ENCODE measurements at regions not wholly inside any gene's neighbourhood (a gene's known extent, or its start where the extent isn't known, plus 50 kb on each side); places are given as distances from the start of the nearest gene placed in this dataset.
"Not testable (repeated sequence)": the region's sequence is repeated elsewhere in the genome, so short reads cannot be mapped to it uniquely, and the experiment has no call there.

DNA sequence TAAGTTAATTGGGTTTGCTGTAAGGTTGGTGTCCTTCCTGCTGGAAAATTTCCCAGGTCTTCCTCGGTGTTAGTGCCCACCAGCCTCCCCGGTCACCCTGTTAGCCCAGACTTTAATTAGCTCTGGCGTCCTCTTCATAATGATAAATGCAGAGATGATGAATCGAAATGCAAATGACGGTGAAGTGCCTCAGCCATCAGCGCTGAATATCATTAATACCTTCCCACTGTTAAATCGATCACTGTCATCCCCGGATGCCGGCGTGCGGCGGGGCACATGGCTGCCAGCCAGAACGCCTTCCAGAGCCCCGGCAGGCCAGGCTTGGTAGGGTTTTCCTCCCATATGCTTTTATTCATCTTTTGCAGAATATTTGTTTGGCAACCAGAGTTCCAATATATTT lies 204.5 kb downstream of the IRX2 start:
- no peaks in the 10 kb centered on the region for H3K27me3 Mint-ChIP-seq (ENCODE audit: low read depth)
- no peak overlapping the region for H3K4me3 Mint-ChIP-seq
- H3K27ac Mint-ChIP-seq = no peak overlapping the region
- no peaks in the 10 kb centered on the region for H3K36me3 Mint-ChIP-seq (ENCODE audit: insufficient read depth in 2 of 2)
- ATAC-seq (replicated peaks in 1 of 2) (no peak), DNase-seq (no peak)
- H3K9me3 Mint-ChIP-seq = peaks cover 0 to 4% of the 10 kb centered on the region in 2 donors
- no peaks in the 10 kb centered on the region for H3K4me1 Mint-ChIP-seq (ENCODE audit: low read depth)

DNA sequence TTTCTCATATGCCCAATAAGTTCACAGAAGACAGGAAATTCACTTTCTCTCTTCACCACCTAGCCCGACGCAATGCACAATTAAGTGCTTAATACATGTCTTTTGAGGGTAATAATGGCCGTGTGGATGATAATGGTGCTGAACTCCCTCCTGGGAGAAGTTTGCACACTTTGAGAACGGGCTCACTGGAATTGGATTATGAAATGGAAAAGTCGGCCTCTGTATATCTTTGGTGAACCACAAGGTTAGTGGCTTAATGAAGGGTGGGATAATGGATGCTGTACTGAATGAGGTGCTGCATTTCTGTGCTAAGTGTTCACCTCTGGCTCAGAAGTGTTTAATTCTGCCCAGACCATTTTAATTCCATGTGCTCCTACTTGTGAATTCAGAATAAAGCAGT lies 207.5 kb downstream of the IRX2 start:
- Mint-ChIP-seq H3K36me3 (ENCODE audit: insufficient read depth in 2 of 2) (no peaks in the 10 kb centered on the region), H3K27me3 (ENCODE audit: low read depth) (no peaks in the 10 kb centered on the region), H3K4me3 (no peak overlapping the region), H3K9me3 (peaks cover 12 to 17% of the 10 kb centered on the region in 2 donors), H3K27ac (no peak overlapping the region), H3K4me1 (ENCODE audit: low read depth) (no peaks in the 10 kb centered on the region)
- DNase-seq (no peak), ATAC-seq (replicated peaks in 1 of 2) (no peak)

DNA sequence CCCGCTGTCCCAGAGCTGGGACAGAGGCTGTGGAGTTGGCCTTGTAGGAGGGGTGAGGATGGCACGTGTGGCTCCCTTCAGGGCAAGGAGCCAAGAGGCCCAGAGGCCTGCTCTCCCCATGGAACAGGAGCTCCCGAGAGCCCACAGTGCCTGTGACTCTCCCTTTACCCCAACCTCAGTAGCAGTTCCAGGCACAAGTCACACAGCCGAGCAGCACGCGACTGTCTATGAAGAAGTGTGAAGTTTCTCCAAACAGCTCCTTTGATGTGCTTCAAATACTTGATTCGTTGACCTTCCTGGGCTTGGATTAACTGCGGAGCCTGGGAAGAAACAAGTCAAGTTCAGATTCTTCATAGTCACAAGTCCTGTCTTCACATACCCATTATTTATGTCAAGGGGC lies 208.7 kb downstream of the IRX2 start:
- Mint-ChIP-seq H3K4me3 (no peak overlapping the region), H3K36me3 (ENCODE audit: insufficient read depth in 2 of 2) (no peaks in the 10 kb centered on the region), H3K27me3 (ENCODE audit: low read depth) (no peaks in the 10 kb centered on the region), H3K9me3 (peaks cover 12 to 17% of the 10 kb centered on the region in 2 donors), H3K4me1 (ENCODE audit: low read depth) (no peaks in the 10 kb centered on the region), H3K27ac (no peak overlapping the region)
- ATAC-seq (replicated peaks in 1 of 2) = no peak
- DNase-seq = no peak

DNA sequence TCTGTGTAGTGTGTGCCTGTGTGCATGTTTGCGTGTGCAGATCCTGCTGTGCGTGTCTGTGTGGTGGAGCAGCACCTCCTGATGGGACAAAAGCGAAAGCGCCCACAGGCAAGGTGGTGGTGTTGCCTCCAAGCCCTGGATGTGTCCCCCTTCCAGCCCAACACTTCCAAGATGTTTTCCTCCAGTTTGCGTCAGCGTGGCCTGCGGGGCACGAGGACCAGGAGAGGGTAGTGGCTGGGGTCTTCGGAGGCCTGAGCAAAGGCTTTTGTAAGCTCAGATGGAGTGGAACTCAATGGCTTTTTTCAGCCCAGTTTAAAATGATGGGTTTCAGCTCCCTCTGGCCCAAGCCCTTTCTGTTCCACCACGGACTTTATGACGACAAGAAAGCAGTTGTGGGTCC lies 209.5 kb downstream of the IRX2 start:
- Mint-ChIP-seq H3K27me3 (ENCODE audit: low read depth) (no peaks in the 10 kb centered on the region), H3K36me3 (ENCODE audit: insufficient read depth in 2 of 2) (no peaks in the 10 kb centered on the region)
- no peak for DNase-seq

DNA sequence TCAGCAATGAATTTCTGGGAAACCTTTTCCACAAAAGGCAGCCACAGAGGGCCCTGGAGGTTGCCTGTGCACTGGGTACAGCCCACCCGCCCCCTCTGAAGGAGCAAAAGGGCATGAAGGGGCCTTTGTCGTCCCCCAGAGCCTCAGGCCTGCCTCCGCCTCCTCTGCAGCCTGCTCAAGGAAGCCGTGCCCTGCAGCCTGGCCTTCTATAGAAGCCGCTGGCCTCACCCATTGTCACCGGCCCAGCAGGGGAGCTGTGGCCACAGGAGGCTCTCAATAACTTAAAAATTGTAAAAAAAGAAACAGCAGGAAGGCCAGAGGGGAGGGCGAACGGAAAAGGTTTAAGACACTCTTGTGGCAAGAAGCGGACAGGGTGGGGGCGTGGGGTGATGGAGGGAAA lies 213.3 kb downstream of the IRX2 start:
- H3K36me3 Mint-ChIP-seq (ENCODE audit: insufficient read depth in 2 of 2) = no peaks in the 10 kb centered on the region

More for the DNA sequence above, 209.5 kb downstream of the IRX2 start:
- Mint-ChIP-seq H3K4me1 (ENCODE audit: low read depth) (no peaks in the 10 kb centered on the region), H3K4me3 (no peak overlapping the region), H3K9me3 (peaks cover 12 to 18% of the 10 kb centered on the region in 2 donors), H3K27ac (no peak overlapping the region)
- ATAC-seq (replicated peaks in 1 of 2) = no peak

DNA sequence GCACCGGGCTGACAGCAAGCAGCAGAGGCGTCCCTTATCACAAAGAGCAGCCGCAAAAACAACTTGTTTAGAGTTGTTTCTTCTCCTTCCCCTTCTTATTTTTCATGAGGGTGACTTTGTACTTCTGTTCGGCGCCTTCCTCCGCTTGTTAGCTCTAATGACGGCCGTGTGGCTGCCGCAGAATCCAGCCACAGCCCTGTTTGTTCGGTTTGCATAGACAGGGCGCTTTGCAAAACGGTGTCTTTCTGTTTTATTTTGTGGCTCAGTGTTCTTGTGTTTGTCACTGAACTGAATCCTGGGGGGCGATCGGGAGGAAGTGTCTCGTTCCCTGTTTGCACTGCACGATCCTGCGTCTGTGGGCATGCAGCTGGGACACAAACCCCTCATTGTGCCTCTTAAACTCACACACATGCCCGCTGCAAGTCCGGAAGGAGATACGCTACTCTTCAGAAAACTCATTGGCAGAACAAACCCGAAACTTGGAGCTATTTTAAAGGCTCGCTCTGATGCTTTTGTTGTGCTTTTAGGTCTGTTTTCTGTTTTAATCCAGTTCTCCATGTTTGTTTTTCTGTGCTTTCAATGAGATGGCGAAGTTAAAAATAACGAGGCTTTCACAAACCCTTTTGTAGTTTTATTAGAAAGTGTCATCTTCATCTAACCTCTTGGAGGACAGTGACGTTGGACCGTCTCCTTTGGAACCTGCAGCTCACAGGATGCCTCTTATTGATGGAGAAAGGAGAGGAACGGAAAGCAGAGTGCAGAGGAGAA lies 213.9 kb downstream of the IRX2 start:
- no peak for DNase-seq
- Mint-ChIP-seq H3K4me1 (ENCODE audit: low read depth) (no peaks in the 10 kb centered on the region), H3K36me3 (ENCODE audit: insufficient read depth in 2 of 2) (no peaks in the 10 kb centered on the region), H3K27me3 (ENCODE audit: low read depth) (no peaks in the 10 kb centered on the region), H3K9me3 (peaks cover 11 to 18% of the 10 kb centered on the region in 2 donors), H3K27ac (no peak overlapping the region), H3K4me3 (no peak overlapping the region)
- ATAC-seq (replicated peaks in 1 of 2) = no peak

More for the DNA sequence above, 213.3 kb downstream of the IRX2 start:
- Mint-ChIP-seq H3K27ac (no peak overlapping the region), H3K4me3 (no peak overlapping the region), H3K4me1 (ENCODE audit: low read depth) (no peaks in the 10 kb centered on the region), H3K27me3 (ENCODE audit: low read depth) (no peaks in the 10 kb centered on the region), H3K9me3 (peaks cover 10 to 18% of the 10 kb centered on the region in 2 donors)
- ATAC-seq (replicated peaks in 1 of 2) (no peak), DNase-seq (no peak)

DNA sequence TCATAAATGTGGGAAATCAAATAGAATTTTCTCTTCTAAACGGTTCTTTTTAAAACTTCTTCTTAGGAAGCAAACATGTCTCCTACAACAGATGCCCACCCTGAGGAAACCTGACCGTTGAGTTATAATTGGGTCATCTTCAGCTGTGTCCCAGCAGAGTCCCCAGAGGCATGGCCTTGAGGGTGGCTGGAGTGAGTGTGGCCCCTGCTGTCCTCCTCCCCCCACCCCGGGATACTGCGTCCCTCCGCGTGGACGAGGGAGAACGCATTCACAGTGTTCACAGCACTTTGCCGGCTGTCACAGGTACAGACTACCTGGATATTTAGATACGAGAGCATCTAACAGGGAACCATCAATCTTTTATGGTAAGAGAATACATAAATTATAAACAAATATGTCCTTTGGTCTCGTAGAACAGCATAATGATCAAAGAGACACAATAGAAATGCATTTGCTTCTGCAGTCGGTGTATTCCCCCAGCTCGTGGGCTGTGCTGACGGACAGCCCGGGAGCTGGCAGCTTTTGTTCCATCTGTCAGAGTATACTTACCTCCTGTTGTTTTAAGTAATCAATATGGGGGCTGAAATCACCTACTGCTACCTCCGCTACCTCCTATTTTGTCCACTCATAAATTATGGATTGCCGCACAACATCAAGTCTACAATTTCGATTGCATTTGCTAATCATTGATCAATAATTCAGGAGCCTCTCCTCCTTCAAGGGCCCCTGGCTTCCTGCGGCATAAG lies 214.7 kb downstream of the IRX2 start:
- Mint-ChIP-seq H3K36me3 (ENCODE audit: insufficient read depth in 2 of 2) (no peaks in the 10 kb centered on the region), H3K9me3 (peaks cover 11 to 17% of the 10 kb centered on the region in 2 donors), H3K27me3 (ENCODE audit: low read depth) (no peaks in the 10 kb centered on the region), H3K4me1 (ENCODE audit: low read depth) (no peaks in the 10 kb centered on the region), H3K4me3 (no peak overlapping the region), H3K27ac (no peak overlapping the region)
- ATAC-seq (replicated peaks in 1 of 2) = no peak
- no peak for DNase-seq

DNA sequence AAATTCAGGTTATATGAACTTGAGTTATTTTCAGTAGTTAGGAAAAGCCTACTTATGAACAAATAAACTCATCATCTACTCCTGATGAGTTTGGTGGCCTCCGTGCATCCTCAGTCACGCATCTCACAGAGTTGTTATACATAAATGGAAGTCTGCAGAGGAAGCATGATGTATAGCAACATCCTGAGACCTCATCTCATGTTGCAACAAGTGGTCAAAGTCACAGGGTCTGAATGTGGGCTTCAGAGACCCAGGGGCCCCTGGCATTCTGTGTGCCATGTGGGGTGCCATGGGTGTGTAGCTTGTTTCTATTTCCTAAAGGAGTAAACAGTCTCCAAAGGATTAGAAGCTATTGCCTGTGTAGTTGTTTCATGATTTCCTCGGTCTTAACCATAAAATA lies 216.5 kb downstream of the IRX2 start:
- ATAC-seq (replicated peaks in 1 of 2) (no peak), DNase-seq (no peak)
- Mint-ChIP-seq H3K27ac (no peak overlapping the region), H3K9me3 (peaks cover 5 to 6% of the 10 kb centered on the region in 2 donors), H3K36me3 (ENCODE audit: insufficient read depth in 2 of 2) (no peaks in the 10 kb centered on the region), H3K4me1 (ENCODE audit: low read depth) (no peaks in the 10 kb centered on the region), H3K4me3 (no peak overlapping the region), H3K27me3 (ENCODE audit: low read depth) (no peaks in the 10 kb centered on the region)

DNA sequence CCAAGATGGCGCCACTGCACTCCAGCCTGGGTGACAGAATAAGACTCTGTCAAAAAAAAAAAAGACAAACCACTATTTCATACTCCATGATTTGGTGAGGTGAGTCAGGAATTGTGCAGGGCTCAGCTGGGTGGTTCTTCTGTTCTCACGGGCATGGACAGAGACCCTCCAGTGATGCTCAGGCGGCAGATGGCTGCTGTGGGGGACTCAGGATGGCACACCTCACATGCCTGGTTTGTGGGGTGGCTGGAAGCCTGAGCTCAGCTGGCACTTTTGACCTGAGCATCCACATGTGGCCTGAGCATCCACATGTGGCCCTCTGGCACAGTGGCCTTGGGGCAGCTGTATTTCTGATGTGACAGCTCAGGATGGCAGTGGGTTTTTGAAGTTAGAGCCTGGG lies 217.2 kb downstream of the IRX2 start:
- Mint-ChIP-seq H3K36me3 (ENCODE audit: insufficient read depth in 2 of 2) (no peaks in the 10 kb centered on the region), H3K27ac (no peak overlapping the region), H3K9me3 (peaks cover 1 to 2% of the 10 kb centered on the region in 2 donors), H3K4me3 (no peak overlapping the region), H3K27me3 (ENCODE audit: low read depth) (no peaks in the 10 kb centered on the region), H3K4me1 (ENCODE audit: low read depth) (no peaks in the 10 kb centered on the region)
- ATAC-seq (replicated peaks in 1 of 2) = no peak
- no peak for DNase-seq

DNA sequence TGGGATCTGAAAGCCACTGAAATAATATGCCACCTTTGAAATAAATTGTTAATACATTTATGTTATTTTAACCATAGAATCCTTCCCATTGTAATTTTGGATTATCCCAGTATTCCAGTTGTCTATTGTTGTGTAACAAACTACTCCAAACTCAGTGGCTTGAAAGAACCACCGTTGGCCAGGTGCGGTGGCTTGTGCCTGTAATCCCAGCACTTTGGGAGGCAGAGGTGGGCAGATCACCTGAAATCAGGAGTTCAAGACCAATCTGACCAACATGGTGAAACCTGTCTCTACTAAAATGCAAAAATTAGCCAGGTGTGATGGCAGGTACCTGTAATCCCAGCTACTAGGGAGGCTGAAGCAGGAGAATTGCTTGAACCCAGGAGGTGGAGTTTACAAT lies 217.6 kb downstream of the IRX2 start:
- not testable (repeated sequence) for H3K36me3 Mint-ChIP-seq (ENCODE audit: insufficient read depth in 2 of 2); H3K4me3 Mint-ChIP-seq; H3K9me3 Mint-ChIP-seq; ATAC-seq (replicated peaks in 1 of 2); H3K4me1 Mint-ChIP-seq (ENCODE audit: low read depth); H3K27ac Mint-ChIP-seq; H3K27me3 Mint-ChIP-seq (ENCODE audit: low read depth); DNase-seq

DNA sequence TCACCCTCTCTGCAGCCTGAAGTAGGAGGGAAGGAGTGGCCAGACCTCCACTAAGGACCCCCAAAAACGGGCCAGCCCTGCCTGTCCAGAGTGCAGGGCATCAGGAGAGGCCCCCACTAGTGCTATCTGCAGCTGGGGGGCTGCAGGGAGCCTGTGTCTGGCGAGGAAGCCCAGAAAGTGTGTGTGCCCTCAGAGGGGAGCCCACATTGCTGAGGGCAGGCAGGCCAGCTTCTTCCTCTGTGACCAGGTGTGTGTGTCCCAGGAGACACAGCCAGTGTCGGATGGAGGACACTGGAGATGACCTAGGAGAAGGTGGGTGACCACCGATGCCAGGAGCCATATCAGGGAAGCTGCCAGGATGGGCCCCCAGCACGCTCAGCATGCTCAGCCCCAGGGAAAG lies 218.7 kb downstream of the IRX2 start:
- Mint-ChIP-seq H3K27ac (no peak overlapping the region), H3K27me3 (ENCODE audit: low read depth) (no peaks in the 10 kb centered on the region), H3K4me3 (no peak overlapping the region), H3K9me3 (peaks cover 1% of the 10 kb centered on the region in 2 donors), H3K36me3 (ENCODE audit: insufficient read depth in 2 of 2) (no peaks in the 10 kb centered on the region), H3K4me1 (ENCODE audit: low read depth) (no peaks in the 10 kb centered on the region)
- no peak for DNase-seq
- ATAC-seq (replicated peaks in 1 of 2) = no peak

DNA sequence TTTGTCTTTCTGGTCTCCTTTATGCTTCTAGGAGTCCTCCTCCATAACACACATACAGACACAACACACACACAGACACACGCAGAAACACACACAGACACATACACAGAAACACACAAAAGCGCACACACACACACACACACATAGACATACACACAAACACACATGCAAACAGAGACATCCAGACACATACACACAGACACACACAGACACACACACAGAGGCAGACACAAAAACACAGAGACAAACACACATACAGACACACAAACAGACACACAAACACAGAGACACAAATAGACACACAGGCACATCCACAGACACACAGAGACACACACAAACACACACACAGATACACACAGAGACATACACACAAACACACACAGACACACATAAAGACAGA lies 220.2 kb downstream of the IRX2 start:
- Mint-ChIP-seq H3K4me1 (ENCODE audit: low read depth) (no peaks in the 10 kb centered on the region), H3K36me3 (ENCODE audit: insufficient read depth in 2 of 2) (no peaks in the 10 kb centered on the region), H3K27ac (no peak overlapping the region), H3K27me3 (ENCODE audit: low read depth) (no peaks in the 10 kb centered on the region), H3K9me3 (peaks cover 0 to 1% of the 10 kb centered on the region in 2 donors), H3K4me3 (no peak overlapping the region)
- ATAC-seq (replicated peaks in 1 of 2) (no peak), DNase-seq (no peak)

DNA sequence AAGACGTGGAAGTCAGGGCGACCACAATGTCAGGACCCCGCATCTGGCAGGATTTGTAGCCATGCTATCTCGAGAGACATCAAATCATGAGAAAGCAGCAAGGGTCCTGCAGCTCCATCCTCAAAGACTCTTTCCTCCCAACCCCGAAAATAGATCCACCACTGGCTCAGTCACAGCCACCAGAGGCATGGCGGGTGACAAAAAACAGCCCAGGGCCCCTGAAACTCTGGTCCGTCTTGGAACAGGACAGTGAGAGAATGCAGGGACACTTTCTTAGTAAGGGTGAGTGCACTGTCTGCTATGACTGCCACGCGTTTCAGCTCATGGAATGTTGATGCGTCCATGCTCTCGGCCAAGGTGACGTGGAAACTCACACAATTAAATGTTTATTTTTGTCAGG lies 220.9 kb downstream of the IRX2 start:
- no peaks in the 10 kb centered on the region for H3K27me3 Mint-ChIP-seq (ENCODE audit: low read depth)
- DNase-seq = no peak
- no peaks in the 10 kb centered on the region for H3K4me1 Mint-ChIP-seq (ENCODE audit: low read depth)
- H3K4me3 Mint-ChIP-seq = no peak overlapping the region
- no peak for ATAC-seq (replicated peaks in 1 of 2)
- H3K27ac Mint-ChIP-seq = no peak overlapping the region
- H3K9me3 Mint-ChIP-seq = peaks cover 4 to 6% of the 10 kb centered on the region in 2 donors
- H3K36me3 Mint-ChIP-seq (ENCODE audit: insufficient read depth in 2 of 2) = no peaks in the 10 kb centered on the region
